Osteocyte (in vitro differentiated cells): ENCODE measurements at regions not wholly inside any gene's neighbourhood (a gene's known extent, or its start where the extent isn't known, plus 50 kb on each side); places are given as distances from the start of the nearest gene placed in this dataset.

Experiments
- DNase-seq: peaks from one replicate; pipeline ENCODE4 v3.0.0; 2021; ENCODE audit warnings: mixed read lengths; ENCODE audit not compliant: unreplicated experiment; ENCODE audit errors: extremely low spot score
- H3K27ac Mint-ChIP-seq: one replicate; pipeline ENCODE4 v1.8.0; 2021; ENCODE audit warnings: mild to moderate bottlenecking, mixed read lengths; ENCODE audit not compliant: unreplicated experiment
- H3K27me3 Mint-ChIP-seq: one replicate; pipeline ENCODE4 v1.8.0; 2021; ENCODE audit warnings: mixed read lengths; ENCODE audit not compliant: unreplicated experiment
- H3K36me3 Mint-ChIP-seq: one replicate; pipeline ENCODE4 v1.8.0; 2021; ENCODE audit warnings: mixed read lengths; ENCODE audit not compliant: unreplicated experiment
- H3K4me1 Mint-ChIP-seq: one replicate; pipeline ENCODE4 v1.8.0; 2021; ENCODE audit warnings: mixed read lengths; ENCODE audit not compliant: unreplicated experiment
- H3K4me3 Mint-ChIP-seq: one replicate; pipeline ENCODE4 v1.8.0; 2021; ENCODE audit warnings: mild to moderate bottlenecking, moderate library complexity, mixed read lengths; ENCODE audit not compliant: unreplicated experiment
- H3K9me3 Mint-ChIP-seq: one replicate; pipeline ENCODE4 v1.8.0; 2021; ENCODE audit warnings: mixed read lengths; ENCODE audit not compliant: unreplicated experiment
- CTCF ChIP-seq: fragments of 200-600 bp; sonication (generic); IDR thresholded peaks from 2 replicates; pipeline ENCODE4 v1.5.0; 2021; ENCODE audit warnings: antibody characterized with exemption, mild to moderate bottlenecking, moderate library complexity

GRCh38 chr14:71665781-71666180 is 266.4 kb upstream of the RGS6 start:
- no peak for DNase-seq
- H3K36me3 Mint-ChIP-seq, result peaks cover 15% of the 10 kb centered on the region
- H3K27ac Mint-ChIP-seq, result no peak overlapping the region
- peaks cover 64% of the 10 kb centered on the region for H3K4me1 Mint-ChIP-seq
- H3K4me3 Mint-ChIP-seq, result no peak overlapping the region
- TF ChIP-seq CTCF, result no peak
- H3K27me3 Mint-ChIP-seq, result no peaks in the 10 kb centered on the region
- no peaks in the 10 kb centered on the region for H3K9me3 Mint-ChIP-seq

- no peak for DNase-seq
- no peak for TF ChIP-seq CTCF
- Mint-ChIP-seq H3K4me3 (no peak overlapping the region), H3K36me3 (peaks cover 15% of the 10 kb centered on the region), H3K4me1 (peaks cover 64% of the 10 kb centered on the region), H3K9me3 (no peaks in the 10 kb centered on the region), H3K27ac (peak overlapping the region; percentile 74), H3K27me3 (no peaks in the 10 kb centered on the region)
Measured at GRCh38 chr14:71666571-71667145, 265.6 kb upstream of the RGS6 start.

- no peaks in the 10 kb centered on the region for H3K27me3 Mint-ChIP-seq
- peak overlapping the region; percentile 75 for H3K27ac Mint-ChIP-seq
- peaks cover 67% of the 10 kb centered on the region for H3K4me1 Mint-ChIP-seq
- TF ChIP-seq CTCF, result no peak
- H3K36me3 Mint-ChIP-seq, result peaks cover 21% of the 10 kb centered on the region
- no peak overlapping the region for H3K4me3 Mint-ChIP-seq
- H3K9me3 Mint-ChIP-seq, result no peaks in the 10 kb centered on the region
- DNase-seq, result no peak
Measured at GRCh38 chr14:71668186-71668912, 263.9 kb upstream of the RGS6 start.

GRCh38 chr14:71672596-71672995 is 259.6 kb upstream of the RGS6 start:
- Mint-ChIP-seq H3K27me3 (no peaks in the 10 kb centered on the region), H3K27ac (no peak overlapping the region), H3K4me3 (no peak overlapping the region), H3K9me3 (peaks cover 2% of the 10 kb centered on the region), H3K4me1 (peaks cover 38% of the 10 kb centered on the region), H3K36me3 (peaks cover 23% of the 10 kb centered on the region)
- no peak for DNase-seq
- no peak for TF ChIP-seq CTCF

GRCh38 chr14:71675126-71675899 is 256.9 kb upstream of the RGS6 start:
- peaks cover 37% of the 10 kb centered on the region for H3K36me3 Mint-ChIP-seq
- peaks cover 11% of the 10 kb centered on the region for H3K4me1 Mint-ChIP-seq
- no peaks in the 10 kb centered on the region for H3K27me3 Mint-ChIP-seq
- H3K4me3 Mint-ChIP-seq, result no peak overlapping the region
- TF ChIP-seq CTCF, result no peak
- no peak overlapping the region for H3K27ac Mint-ChIP-seq
- DNase-seq, result no peak
- peaks cover 8% of the 10 kb centered on the region for H3K9me3 Mint-ChIP-seq
